ENCODE measurements at regions not wholly inside any gene's neighbourhood (a gene's known extent, or its start where the extent isn't known, plus 50 kb on each side); places are given as distances from the start of the nearest gene placed in this dataset.

GRCh38 chr3:73734211-73735089 lies 109.7 kb upstream of the PDZRN3 start:
- intact Hi-C loops (cut with DNase I): no loop called here
- H3K9me3 ChIP-seq: no peaks in the 10 kb centered on the region
- no peak overlapping the region for H3K27ac ChIP-seq
- no peak overlapping the region for H3K4me3 ChIP-seq
- no peak for DNase-seq
- no peaks in the 10 kb centered on the region for H3K36me3 ChIP-seq
- H3K27me3 ChIP-seq: no peaks in the 10 kb centered on the region
- peaks cover 0 to 5% (median 0%) of the 10 kb centered on the region in 3 donors for H3K4me1 ChIP-seq
- no peak for TF ChIP-seq CTCF (IDR thresholded peaks at IDR 0.05)
- TF ChIP-seq POLR2A (IDR thresholded peaks at IDR 0.05): no peak
- 38 to 46% methylated on average over 3 of the region's 3 CpGs for WGBS, 2 donors

- WGBS, 2 donors: 67 to 68% methylated on average over 6 of the region's 6 CpGs
- H3K4me1 ChIP-seq: peaks cover 0 to 6% (median 0%) of the 10 kb centered on the region in 3 donors
- intact Hi-C loops (cut with DNase I): no loop called here
- DNase-seq: no peak
- no peaks in the 10 kb centered on the region for H3K36me3 ChIP-seq
- no peak overlapping the region for H3K4me3 ChIP-seq
- TF ChIP-seq CTCF (IDR thresholded peaks at IDR 0.05) (no peak), POLR2A (IDR thresholded peaks at IDR 0.05) (no peak)
- H3K27ac ChIP-seq: no peak overlapping the region
- H3K27me3 ChIP-seq: no peaks in the 10 kb centered on the region
- no peaks in the 10 kb centered on the region for H3K9me3 ChIP-seq
Measured at GRCh38 chr3:73733746-73734145, 109.0 kb upstream of the PDZRN3 start.

GRCh38 chr3:73729969-73730440 lies 105.3 kb upstream of the PDZRN3 start:
- intact Hi-C loops (cut with DNase I): no loop called here
- no peak for DNase-seq
- H3K27ac ChIP-seq: peak overlapping the region in 2 of 4 donors; percentile 49 to 54

GRCh38 chr3:73727854-73728253 lies 103.1 kb upstream of the PDZRN3 start:
- TF ChIP-seq POLR2A (IDR thresholded peaks at IDR 0.05): no peak
- TF ChIP-seq CTCF (IDR thresholded peaks at IDR 0.05): no peak
- Histone ChIP-seq H3K4me1 (peaks cover 0 to 31% (median 6%) of the 10 kb centered on the region in 3 donors), H3K36me3 (no peaks in the 10 kb centered on the region), H3K27ac (peak overlapping the region in 3 of 4 donors; percentile 31 to 78 (median 74)), H3K4me3 (no peak overlapping the region), H3K27me3 (no peaks in the 10 kb centered on the region), H3K9me3 (no peaks in the 10 kb centered on the region)
- DNase-seq: no peak
- intact Hi-C loops (cut with DNase I): no loop called here
- 58 to 75% methylated on average over 2 of the region's 2 CpGs for WGBS, 2 donors

More at GRCh38 chr3:73729969-73730440, 105.3 kb upstream of the PDZRN3 start:
- Histone ChIP-seq H3K4me3 (no peak overlapping the region), H3K9me3 (no peaks in the 10 kb centered on the region), H3K27me3 (no peaks in the 10 kb centered on the region), H3K4me1 (peaks cover 0 to 31% (median 6%) of the 10 kb centered on the region in 3 donors), H3K36me3 (no peaks in the 10 kb centered on the region)
- no peak for TF ChIP-seq CTCF (IDR thresholded peaks at IDR 0.05)
- WGBS, 2 donors: 59 to 60% methylated on average over 3 to 9 of the region's 9 CpGs

GRCh38 chr3:73727117-73727821 lies 102.5 kb upstream of the PDZRN3 start:
- Histone ChIP-seq H3K27ac (peak overlapping the region in 3 of 4 donors; percentile 31 to 78 (median 74)), H3K9me3 (no peaks in the 10 kb centered on the region), H3K27me3 (no peaks in the 10 kb centered on the region), H3K4me1 (peaks cover 0 to 31% (median 6%) of the 10 kb centered on the region in 3 donors), H3K36me3 (no peaks in the 10 kb centered on the region), H3K4me3 (no peak overlapping the region)
- TF ChIP-seq POLR2A (IDR thresholded peaks at IDR 0.05) (no peak), CTCF (IDR thresholded peaks at IDR 0.05) (no peak)
- intact Hi-C loops (cut with DNase I): no loop called here
- 48 to 59% methylated on average over 7 to 8 of the region's 8 CpGs for WGBS, 2 donors
- DNase-seq: no peak

Measured in esophagus squamous epithelium (tissue), 5 donors.